ENCODE measurements at regions not wholly inside any gene's neighbourhood (a gene's known extent, or its start where the extent isn't known, plus 50 kb on each side); places are given as distances from the start of the nearest gene placed in this dataset.

DNA sequence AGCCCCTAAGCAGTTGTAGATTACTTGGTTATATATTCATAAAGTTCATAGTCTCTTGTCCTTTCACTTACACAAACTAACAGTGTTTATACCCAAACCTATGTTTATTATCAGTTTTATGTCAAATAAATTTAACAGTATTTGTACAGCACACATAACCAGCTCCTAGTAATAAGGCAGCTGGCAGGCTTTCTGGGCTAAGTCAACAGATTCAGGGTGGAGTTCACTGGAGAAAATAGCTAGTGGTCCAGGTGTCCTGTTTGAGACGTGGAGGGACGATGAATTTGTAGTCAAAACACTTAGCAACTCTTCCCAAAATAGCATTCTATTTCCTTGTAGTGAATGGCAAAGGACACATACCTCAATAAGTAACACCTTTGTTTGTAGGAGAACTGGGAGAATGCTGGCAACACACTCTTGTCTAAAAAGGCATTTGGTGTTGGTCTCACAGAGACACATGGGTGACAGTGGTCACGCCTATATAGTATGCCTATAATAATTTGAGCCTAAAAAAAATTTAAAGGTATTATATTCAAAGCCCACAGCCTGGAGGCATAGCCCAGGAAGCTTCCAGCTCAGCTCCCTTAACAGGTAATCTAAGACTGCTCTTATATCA is 156.4 kb upstream of the CARMIL1 start:
- H3K36me3 ChIP-seq: no peaks in the 10 kb centered on the region
- WGBS, 2 donors: 62 to 66% methylated on average over 3 of the region's 3 CpGs
- H3K4me1 ChIP-seq: peaks cover 0 to 17% (median 5%) of the 10 kb centered on the region in 4 donors
- no peak overlapping the region for H3K4me3 ChIP-seq
- no peaks in the 10 kb centered on the region for H3K9me3 ChIP-seq
- H3K27me3 ChIP-seq: no peaks in the 10 kb centered on the region
- no peak for DNase-seq (ENCODE audit: low spot score in 2 of 2)
- TF ChIP-seq POLR2A (IDR thresholded peaks at IDR 0.05) (no peak), EP300 (IDR thresholded peaks at IDR 0.05) (no peak)
- TF ChIP-seq, protein P1, sequence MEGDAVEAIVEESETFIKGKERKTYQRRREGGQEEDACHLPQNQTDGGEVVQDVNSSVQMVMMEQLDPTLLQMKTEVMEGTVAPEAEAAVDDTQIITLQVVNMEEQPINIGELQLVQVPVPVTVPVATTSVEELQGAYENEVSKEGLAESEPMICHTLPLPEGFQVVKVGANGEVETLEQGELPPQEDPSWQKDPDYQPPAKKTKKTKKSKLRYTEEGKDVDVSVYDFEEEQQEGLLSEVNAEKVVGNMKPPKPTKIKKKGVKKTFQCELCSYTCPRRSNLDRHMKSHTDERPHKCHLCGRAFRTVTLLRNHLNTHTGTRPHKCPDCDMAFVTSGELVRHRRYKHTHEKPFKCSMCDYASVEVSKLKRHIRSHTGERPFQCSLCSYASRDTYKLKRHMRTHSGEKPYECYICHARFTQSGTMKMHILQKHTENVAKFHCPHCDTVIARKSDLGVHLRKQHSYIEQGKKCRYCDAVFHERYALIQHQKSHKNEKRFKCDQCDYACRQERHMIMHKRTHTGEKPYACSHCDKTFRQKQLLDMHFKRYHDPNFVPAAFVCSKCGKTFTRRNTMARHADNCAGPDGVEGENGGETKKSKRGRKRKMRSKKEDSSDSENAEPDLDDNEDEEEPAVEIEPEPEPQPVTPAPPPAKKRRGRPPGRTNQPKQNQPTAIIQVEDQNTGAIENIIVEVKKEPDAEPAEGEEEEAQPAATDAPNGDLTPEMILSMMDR (IDR thresholded peaks at IDR 0.05): no peak
- H3K27ac ChIP-seq: peak overlapping the region in 1 of 4 donors; percentile 63

DNA sequence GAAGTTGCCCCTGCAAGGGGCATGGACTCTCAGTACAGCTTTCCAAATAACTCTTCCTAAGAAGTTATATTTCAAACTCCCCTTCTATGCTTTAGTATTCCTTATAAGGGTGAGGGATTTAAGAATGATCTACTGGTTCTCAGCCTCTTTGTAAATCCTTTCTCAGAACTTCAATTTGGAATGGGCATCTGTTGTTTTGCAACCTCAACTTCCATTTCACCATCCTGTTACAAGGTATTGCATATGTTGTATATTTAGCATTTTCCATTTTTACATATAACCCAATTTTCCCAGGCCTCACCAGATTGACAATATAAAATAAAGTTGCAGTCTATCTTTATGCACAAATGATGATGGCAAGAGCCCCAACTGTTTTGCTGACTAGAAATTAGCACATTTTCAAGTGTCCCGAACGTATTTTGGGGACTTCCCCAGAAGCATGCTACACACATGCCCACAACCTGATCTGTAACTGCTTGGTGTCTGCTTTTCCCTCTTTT is 154.9 kb upstream of the CARMIL1 start:
- WGBS, 2 donors: 84 to 87% methylated on average over 2 of the region's 2 CpGs
- Histone ChIP-seq H3K4me3 (no peak overlapping the region), H3K4me1 (peaks cover 0 to 19% (median 3%) of the 10 kb centered on the region in 4 donors), H3K27ac (no peak overlapping the region), H3K27me3 (no peaks in the 10 kb centered on the region), H3K9me3 (no peaks in the 10 kb centered on the region), H3K36me3 (no peaks in the 10 kb centered on the region)
- no peak for DNase-seq (ENCODE audit: low spot score in 2 of 2)
- TF ChIP-seq, protein P1 (IDR thresholded peaks at IDR 0.05): no peak
- TF ChIP-seq POLR2A (IDR thresholded peaks at IDR 0.05) (no peak), EP300 (IDR thresholded peaks at IDR 0.05) (no peak)

DNA sequence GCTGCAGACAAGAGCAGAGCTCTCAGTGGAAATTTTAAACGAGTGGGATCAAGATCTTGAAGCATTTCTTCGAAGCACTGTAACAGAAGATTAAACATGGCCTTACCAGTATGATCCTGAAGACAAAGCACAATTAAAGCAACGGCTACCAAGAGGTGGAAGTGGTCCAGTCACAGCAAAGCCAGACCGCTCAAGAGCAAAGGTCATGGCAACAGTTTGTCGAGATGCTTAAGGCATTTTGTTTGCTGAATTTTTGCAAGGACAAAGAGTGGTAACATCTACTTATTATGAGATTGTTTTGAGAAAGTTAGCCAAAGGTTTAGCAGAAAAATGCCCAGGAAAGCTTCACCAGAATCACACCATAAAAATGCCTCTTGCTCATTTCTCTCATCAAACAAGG is 153.4 kb upstream of the CARMIL1 start:
- Histone ChIP-seq H3K36me3 (no peaks in the 10 kb centered on the region), H3K4me3 (no peak overlapping the region), H3K9me3 (no peaks in the 10 kb centered on the region), H3K27ac (no peak overlapping the region), H3K27me3 (no peaks in the 10 kb centered on the region), H3K4me1 (peaks cover 0 to 20% (median 5%) of the 10 kb centered on the region in 4 donors)
- WGBS, 2 donors: 65 to 72% methylated on average over 5 of the region's 5 CpGs
- TF ChIP-seq, protein P1 (IDR thresholded peaks at IDR 0.05): no peak
- TF ChIP-seq POLR2A (IDR thresholded peaks at IDR 0.05) (no peak), EP300 (IDR thresholded peaks at IDR 0.05) (no peak)
- DNase-seq (ENCODE audit: low spot score in 2 of 2): no peak

DNA sequence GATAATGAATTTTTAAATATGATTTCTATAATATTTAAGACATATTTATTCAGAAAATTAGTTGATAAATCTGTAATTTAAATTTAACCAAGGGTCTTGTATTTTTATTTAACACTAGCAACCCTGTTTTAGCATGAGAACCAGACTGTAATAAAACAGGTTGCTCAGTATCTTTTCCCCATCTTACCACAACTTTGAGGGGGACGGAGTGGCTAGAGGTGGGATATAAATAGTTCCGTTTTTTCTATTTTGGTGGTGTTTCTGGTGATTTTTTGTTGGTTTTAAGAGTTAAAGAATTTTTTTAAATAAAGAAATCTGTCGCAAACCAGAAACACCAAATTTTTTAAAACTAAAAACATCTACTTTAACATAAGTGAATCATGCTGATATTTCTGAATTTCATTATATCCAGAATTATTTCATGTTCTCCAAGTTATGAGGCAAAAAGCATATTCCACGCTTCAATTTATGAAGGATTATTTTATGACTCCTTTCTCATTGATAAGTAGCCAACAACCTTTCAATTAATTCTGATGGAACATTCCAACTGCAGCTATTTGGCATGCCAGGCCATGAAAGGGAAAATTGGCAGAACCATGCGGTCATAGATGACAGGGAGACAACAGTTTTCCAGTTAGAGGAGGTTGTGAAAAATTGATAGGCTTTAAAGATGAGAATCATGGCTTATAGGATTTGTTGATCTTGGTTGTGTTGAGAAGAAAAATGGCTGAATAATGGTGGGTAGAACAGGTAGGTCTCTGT is 151.9 kb upstream of the CARMIL1 start:
- no peaks in the 10 kb centered on the region for H3K27me3 ChIP-seq
- no peak overlapping the region for H3K4me3 ChIP-seq
- H3K4me1 ChIP-seq: peaks cover 0 to 26% (median 7%) of the 10 kb centered on the region in 4 donors
- TF ChIP-seq, protein P1 (IDR thresholded peaks at IDR 0.05): no peak
- TF ChIP-seq EP300 (IDR thresholded peaks at IDR 0.05): no peak
- no peak for TF ChIP-seq POLR2A (IDR thresholded peaks at IDR 0.05)
- no peaks in the 10 kb centered on the region for H3K36me3 ChIP-seq
- DNase-seq (ENCODE audit: low spot score in 2 of 2): no peak
- H3K27ac ChIP-seq: peak overlapping the region in 1 of 4 donors; percentile 29
- WGBS, 2 donors: 69 to 72% methylated on average over 5 of the region's 5 CpGs
- H3K9me3 ChIP-seq: no peaks in the 10 kb centered on the region

DNA sequence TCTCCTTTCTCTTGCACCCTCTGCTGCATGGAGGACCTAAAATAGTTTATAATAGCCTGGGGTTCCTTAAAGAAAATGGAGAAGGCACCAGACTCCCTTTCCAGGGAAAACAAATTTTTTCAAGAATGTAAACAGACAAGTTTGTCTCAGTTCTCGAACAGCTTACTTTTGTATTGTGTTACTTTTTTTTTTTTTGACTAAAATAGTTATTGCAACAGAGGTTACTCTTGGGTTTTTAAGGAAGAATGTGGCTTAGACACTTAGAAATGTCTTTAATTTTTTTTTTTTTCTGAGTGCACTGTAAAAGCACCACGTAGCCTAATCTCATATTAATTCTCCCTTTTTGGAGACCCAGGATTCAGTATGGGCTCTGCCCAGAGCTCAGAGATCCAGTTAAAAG is 148.7 kb upstream of the CARMIL1 start:
- Histone ChIP-seq H3K27ac (peak overlapping the region in 2 of 4 donors; percentile 28 to 58), H3K27me3 (no peaks in the 10 kb centered on the region), H3K4me3 (no peak overlapping the region), H3K36me3 (no peaks in the 10 kb centered on the region), H3K9me3 (no peaks in the 10 kb centered on the region), H3K4me1 (peaks cover 0 to 37% (median 6%) of the 10 kb centered on the region in 4 donors)
- TF ChIP-seq POLR2A (IDR thresholded peaks at IDR 0.05) (no peak), EP300 (IDR thresholded peaks at IDR 0.05) (peak in 1 of 2 donors; percentile 38)
- TF ChIP-seq, protein P1 (IDR thresholded peaks at IDR 0.05): no peak
- no peak for DNase-seq (ENCODE audit: low spot score in 2 of 2)
- 25 to 29% methylated on average over 2 of the region's 2 CpGs for WGBS, 2 donors
